ENCODE measurements at regions not wholly inside any gene's neighbourhood (a gene's known extent, or its start where the extent isn't known, plus 50 kb on each side); places are given as distances from the start of the nearest gene placed in this dataset.
"Not testable (repeated sequence)": the region's sequence is repeated elsewhere in the genome, so short reads cannot be mapped to it uniquely, and the experiment has no call there.

GRCh38 chr7:156049366-156049765 is 237.1 kb upstream of the SHH start:
- DNase-seq (ENCODE audit: extremely low read depth in 1 of 11, low read depth in 9 of 11, low spot score in 4 of 11) = no peak

GRCh38 chr7:156046031-156046560 is 233.8 kb upstream of the SHH start:
- DNase-seq (ENCODE audit: extremely low read depth in 1 of 11, low read depth in 9 of 11, low spot score in 4 of 11) = no peak

- DNase-seq (ENCODE audit: extremely low read depth in 1 of 11, low read depth in 9 of 11, low spot score in 4 of 11) = no peak
Observed at GRCh38 chr7:156043416-156044178, 231.3 kb upstream of the SHH start.

- DNase-seq (ENCODE audit: extremely low read depth in 1 of 11, low read depth in 9 of 11, low spot score in 4 of 11) = no peak
Observed at GRCh38 chr7:156041398-156041797, 229.1 kb upstream of the SHH start.

- DNase-seq (ENCODE audit: extremely low read depth in 1 of 11, low read depth in 9 of 11, low spot score in 4 of 11) = no peak
Observed at GRCh38 chr7:156039971-156040677, 227.9 kb upstream of the SHH start.

DNA sequence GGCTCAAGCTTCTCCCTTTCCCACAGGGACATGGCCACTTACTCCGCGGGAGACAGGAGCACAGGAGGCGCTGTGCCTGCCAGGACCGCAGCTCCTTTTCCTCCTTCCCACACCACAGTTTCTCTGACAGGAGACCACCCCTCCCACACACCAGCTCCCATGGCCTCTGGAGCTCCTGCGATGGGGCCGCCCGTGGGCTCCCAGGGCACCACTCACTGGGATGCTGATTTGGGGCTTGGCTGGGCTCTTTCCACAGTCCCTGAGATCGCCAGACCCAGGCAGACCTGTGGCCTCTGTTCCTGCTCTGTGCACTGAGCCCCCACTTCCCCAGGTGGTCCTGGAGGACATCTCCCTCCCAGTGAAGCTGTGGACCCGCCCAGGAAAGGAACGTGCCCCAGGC is 226.9 kb upstream of the SHH start:
- DNase-seq (ENCODE audit: extremely low read depth in 1 of 11, low read depth in 9 of 11, low spot score in 4 of 11) = no peak

GRCh38 chr7:156038345-156038744 is 226.1 kb upstream of the SHH start:
- no peak for DNase-seq (ENCODE audit: extremely low read depth in 1 of 11, low read depth in 9 of 11, low spot score in 4 of 11)

- DNase-seq (ENCODE audit: extremely low read depth in 1 of 11, low read depth in 9 of 11, low spot score in 4 of 11) = no peak
Observed at GRCh38 chr7:156036153-156036552, 223.9 kb upstream of the SHH start.

DNA sequence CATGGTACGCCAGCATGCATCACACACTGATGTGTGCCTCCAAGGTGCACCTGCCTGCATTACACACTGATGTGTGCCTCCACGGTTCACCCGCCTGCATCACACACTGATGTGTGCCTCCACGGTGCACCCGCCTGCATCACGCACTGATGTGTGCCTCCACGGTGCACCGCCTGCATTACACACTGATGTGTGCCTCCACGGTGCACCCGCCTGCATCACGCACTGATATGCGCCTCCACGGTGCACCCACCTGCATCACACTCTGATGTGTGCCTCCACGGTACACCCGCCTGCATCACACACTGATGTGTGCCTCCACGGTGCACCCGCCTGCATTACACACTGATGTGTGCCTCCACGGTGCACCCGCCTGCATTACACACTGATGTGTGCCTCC is 223.1 kb upstream of the SHH start:
- DNase-seq (ENCODE audit: extremely low read depth in 1 of 11, low read depth in 9 of 11, low spot score in 4 of 11) = not testable (repeated sequence)

DNA sequence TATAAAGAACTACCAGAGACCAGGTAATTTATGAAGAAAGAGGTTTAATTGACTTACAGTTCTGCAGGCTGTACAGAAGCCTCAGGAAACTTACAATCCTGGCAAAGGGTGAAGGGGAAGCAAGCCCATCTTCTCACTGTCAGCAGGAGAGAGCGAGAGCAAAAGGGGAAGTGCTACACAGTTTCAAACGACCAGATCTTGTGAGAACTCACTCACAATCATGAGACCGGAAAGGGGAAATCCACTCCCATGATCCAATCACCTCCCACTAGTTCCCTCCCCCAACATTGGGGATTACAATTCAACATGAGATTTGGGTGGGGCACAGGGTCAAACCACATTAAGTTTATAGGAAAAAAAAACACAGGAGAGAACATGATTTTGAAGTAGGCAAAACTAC is 222.1 kb upstream of the SHH start:
- no peak for DNase-seq (ENCODE audit: extremely low read depth in 1 of 11, low read depth in 9 of 11, low spot score in 4 of 11)

DNA sequence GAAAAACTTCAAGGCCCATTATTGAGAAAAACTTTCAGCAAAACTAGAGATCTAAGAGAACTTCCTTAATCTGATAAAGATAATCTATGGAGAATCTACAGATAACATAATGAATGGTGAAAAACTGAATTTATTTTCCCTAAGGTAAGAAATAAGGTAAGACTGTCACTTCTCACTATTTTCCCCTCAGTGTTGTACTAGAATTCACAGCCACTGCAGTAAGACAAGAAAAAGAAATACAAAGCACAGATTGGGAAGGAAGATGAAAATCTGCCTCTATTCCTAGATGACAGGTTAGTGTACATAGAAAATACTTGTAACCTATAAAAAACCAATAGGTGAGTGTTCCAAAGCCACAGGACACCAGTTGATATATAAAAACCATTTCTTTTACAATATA is 220.7 kb upstream of the SHH start:
- DNase-seq (ENCODE audit: extremely low read depth in 1 of 11, low read depth in 9 of 11, low spot score in 4 of 11) = no peak

- no peak for DNase-seq (ENCODE audit: extremely low read depth in 1 of 11, low read depth in 9 of 11, low spot score in 4 of 11)
Observed at GRCh38 chr7:156031679-156032478, 219.6 kb upstream of the SHH start.

DNA sequence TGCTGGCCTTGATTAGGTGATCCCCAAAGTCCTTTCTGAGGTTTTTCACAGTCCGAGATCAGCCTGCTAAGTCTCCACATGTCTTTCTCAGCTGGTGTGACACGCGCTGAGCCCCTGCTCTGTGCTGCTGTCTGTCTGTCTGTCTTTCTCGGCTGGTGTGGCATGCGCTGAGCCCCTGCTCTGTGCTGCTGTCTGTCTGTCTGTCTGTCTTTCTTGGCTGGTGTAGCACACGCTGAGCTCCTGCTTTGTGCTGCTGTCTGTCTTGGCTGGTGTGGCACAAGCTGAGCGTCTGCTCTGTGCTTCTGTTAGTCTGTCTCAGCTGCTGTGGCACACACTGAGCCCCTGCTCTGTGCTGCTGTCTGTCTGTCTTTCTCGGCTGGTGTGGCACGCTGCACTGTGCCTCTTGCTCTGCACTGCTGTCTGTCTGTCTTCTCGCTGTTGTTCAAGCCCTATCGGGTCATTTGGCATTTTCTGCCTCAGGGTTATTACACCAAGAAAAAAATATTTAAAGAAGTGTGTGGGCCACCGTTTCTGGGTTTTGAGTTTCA is 217.3 kb upstream of the SHH start:
- DNase-seq (ENCODE audit: extremely low read depth in 1 of 11, low read depth in 9 of 11, low spot score in 4 of 11) = no peak

- DNase-seq (ENCODE audit: extremely low read depth in 1 of 11, low read depth in 9 of 11, low spot score in 4 of 11) = no peak
Observed at GRCh38 chr7:156028521-156028920, 216.3 kb upstream of the SHH start.

- no peak for DNase-seq (ENCODE audit: extremely low read depth in 1 of 11, low read depth in 9 of 11, low spot score in 4 of 11)
Observed at GRCh38 chr7:156027821-156028220, 215.6 kb upstream of the SHH start.

DNA sequence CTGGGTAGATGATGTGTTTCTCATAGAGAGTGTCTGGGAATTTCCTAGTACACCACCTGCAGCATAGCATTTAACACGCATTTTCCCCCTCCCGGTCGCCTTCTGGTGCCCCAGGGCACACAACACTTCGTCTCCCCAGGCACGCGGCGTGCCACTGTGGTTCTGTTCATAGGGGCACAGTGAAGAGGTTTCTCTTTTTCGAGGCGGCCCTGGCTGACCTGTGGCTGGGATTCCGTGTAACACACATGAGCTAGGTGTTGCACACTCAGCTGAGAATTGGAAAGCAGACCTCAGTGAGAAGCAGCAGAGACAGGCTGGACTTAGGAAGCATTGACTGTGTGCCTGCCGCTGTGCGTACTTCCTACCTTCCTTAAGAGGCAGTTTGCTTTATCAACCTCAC is 214.3 kb upstream of the SHH start:
- no peak for DNase-seq (ENCODE audit: extremely low read depth in 1 of 11, low read depth in 9 of 11, low spot score in 4 of 11)

DNA sequence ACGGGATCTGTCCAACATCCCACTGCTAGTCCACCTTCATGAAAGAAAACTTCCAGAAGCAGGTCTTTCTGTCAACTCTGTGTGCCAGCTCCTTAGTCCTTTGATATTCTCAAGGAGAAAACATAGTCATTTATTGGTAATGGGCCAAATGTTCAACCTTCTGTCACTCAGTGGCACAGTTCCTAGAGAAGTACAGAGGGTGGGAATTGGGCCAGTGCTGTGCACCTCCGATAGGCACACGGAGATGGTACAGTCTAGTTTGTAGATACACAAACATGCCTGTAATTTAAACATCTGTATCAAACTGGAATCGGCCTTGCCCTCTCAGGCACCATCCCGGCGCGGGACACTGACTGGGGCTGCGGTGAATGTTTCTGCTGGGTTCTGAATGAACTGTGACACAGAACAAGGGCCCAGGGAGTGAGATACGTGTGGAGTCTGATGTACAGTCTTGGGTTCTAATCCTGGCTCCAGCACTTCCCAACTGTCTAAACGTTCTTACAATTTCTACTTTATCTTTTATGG is 213.9 kb upstream of the SHH start:
- no peak for DNase-seq (ENCODE audit: extremely low read depth in 1 of 11, low read depth in 9 of 11, low spot score in 4 of 11)

GRCh38 chr7:156025675-156026074 is 213.4 kb upstream of the SHH start:
- no peak for DNase-seq (ENCODE audit: extremely low read depth in 1 of 11, low read depth in 9 of 11, low spot score in 4 of 11)

DNA sequence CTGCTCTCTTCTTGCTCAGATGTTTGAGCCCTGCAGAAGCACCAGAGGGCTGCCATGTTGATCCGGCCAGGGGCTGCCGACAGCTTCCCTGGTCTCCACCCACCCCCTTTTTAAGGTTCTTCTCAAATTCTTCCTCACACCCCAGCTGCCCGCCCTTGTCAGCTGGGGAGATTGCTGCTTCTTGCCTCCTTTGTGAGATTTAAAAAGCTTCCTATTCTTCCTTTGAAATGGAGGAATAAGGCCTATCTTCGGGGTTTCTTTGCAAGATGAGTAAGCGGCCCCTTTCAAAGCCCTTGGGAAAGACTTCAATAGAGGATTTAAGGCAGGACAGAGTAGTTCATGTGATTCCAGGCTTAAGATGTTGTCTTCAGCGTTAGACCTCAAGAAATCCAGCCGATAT is 211.9 kb upstream of the SHH start:
- DNase-seq (ENCODE audit: extremely low read depth in 1 of 11, low read depth in 9 of 11, low spot score in 4 of 11) = no peak

All from renal cortex interstitium (tissue), 11 donors.